ENCODE measurements at regions not wholly inside any gene's neighbourhood (a gene's known extent, or its start where the extent isn't known, plus 50 kb on each side); places are given as distances from the start of the nearest gene placed in this dataset.

DNA sequence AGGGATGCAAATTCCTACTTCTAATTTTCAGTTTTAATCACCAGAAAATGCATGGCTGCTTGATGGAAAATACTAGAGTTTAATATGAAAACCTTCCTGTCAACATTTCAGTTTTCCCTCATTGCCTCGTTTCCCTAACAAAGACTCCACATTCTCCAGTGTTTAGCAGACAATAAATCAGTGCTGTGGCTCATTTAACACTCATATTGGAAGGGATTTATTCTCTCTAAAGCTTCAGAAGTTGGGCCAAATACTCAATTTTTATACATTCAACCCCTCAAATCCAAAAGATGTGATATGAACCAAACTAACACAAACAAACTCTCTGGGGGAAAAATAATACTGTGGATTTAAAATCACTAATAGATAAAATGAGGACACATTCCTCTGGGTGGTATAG is 482.5 kb downstream of the FLRT2 start:
- DNase-seq: no peak

DNA sequence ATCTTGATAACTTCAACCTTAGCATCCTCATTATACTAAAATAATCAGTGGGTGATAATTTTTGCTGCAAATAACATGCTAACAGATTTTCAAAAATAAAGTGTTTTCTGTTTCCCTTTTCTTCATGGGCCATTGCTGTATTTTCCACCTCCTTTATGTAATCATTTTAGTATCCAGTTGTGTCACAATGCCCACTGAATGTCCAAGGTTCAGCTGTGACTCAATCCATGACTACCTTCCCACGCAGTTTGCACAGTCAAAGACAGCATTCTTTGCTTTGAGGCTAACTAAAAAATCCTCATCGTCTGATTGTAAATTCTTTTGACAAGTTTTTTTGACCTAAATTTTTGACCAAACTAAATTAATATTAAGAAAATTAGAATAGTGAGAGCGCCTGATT is 474.1 kb downstream of the FLRT2 start:
- no peak for DNase-seq

DNA sequence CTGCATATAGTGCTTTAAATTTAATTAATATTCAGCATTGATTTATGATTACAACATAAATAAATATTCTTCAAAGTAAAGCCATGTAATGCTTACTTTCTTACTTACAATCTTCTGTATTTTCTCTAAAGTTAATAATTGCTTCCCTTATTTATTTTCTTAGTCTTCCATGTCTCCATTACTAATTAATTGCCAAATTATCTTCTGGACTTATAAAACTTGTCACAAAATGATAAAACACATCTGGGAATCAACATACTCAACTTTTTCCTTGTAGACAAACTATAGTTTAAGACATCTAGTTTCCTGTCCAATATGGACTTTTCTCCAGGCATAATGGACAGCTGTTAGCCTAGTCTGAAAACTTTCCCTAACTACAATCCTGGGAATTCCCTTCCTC is 466.6 kb downstream of the FLRT2 start:
- DNase-seq: no peak

DNA sequence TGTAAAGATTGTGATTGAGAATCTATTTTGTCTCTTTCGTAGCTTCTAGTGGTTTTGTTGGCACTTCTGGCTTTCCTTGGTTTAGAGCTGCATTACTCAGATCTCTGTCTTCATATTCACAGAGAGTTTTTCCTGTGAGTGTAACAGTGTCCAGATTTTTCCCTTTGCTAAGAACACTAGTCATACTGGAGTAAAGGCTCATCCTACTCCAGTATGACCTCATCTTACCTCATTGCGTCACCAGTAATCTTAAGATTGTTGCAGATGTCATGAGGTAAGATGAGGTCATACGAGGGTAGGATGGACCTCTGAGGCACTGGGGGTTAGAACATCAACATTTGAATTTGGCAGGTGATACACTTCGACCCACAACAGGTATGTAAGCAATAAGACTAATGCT is 461.2 kb downstream of the FLRT2 start:
- no peak for DNase-seq

DNA sequence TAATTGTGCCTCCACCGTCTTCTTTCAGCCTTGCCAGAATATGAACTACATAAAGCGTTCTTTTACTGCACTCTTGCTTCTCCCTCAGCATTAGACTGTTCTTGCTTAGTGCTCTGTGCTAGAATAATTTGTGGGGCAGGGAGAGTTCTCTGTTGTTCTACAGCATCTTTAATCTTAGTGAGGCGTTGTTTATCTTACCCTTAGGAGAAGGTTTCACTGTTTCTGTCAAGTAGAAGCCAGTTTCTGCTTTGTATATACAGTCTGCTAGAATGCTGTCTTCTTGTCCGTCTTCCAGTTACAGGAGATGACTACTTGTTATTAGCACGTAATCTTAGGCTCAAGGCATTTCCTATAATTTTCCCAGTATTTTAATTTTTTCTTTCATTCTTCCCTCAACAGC is 458.0 kb downstream of the FLRT2 start:
- no peak for DNase-seq

DNA sequence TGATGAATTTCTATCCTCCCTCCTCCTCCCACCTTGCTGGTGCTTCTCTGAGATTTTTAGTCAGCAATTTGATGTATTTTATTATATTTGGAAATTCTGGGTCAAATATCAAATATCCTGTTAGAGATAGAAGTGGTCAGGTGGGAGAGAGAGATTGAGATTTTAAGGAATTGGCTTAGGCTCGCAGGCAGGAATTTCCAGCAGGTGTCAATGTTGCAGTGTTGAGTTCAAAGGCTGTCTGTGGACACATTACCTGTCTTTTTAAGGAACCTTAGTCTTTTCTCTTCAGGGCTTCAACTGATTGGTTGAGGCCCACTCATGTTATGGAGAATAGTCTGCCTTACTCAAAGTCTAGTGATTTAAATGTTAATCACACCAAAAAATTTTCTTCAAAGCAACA is 457.3 kb downstream of the FLRT2 start:
- DNase-seq: no peak

DNA sequence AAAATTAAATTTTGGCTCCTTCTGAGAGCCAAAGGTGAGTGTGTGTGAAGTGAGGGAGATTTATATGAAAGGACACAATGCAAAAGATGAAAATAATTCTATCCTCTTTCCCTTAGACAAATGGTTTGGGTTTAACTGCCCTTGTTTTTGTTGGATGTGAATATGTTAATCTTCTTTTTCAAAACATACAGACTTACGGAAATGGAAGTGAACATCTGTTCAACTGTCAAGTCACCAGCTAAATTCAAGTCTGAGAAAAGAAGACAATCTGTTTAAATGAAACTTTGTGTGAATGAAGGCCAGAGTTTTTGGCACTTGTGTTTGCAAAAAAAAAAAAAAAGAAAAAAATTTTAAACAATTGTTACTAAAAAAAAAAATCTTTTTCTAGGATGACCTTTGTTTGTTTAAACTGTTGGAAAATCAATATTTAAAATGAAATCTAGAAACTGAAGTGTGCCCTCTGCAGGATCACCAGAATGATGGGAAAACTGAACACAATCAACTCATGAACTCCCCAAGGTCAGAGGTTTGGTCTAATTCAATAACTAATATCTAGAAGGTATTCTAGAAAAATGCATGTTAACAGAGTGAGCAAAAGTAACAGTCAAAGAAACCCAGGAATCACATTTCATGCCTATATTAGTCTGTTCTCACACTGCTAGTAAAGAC is 448.8 kb downstream of the FLRT2 start:
- no peak for DNase-seq

DNA sequence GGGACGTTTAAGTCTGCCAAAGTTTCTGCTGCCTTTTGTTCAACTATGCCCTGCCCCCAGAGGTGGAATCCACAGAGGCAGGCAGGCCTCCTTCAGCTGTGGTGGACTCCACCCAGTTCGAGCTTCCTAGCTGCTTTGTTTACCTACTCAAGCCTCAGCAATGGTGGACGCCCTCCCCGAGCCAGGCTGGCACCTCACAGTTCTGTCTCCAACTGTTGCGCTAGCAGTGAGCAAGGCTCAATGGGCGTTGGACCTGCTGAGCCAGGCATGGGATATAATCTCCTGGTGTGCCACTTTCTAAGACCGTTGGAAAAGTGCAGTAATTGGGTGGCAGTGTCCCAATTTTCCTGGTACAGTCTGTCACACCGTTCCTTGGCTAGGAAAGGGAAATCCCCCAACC is 444.7 kb downstream of the FLRT2 start:
- no peak for DNase-seq

DNA sequence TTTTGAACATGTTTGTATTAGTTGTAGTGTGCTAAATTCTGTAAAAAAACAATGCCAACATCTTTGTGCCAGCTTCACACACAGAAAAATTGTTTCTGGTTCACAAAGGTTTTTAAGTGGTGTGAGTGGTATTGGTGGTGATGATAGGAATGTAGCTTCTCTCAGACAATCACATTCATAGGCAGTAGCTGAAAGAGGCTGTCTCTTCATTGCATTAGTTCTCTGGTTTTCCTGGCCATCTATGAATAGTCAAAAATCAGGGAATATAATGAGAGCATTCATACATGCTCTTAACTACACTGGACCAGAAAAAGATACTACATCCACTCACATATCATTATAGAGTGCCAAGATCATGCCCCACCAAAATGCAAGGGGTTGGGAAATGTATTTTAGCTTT is 433.5 kb downstream of the FLRT2 start:
- no peak for DNase-seq

DNA sequence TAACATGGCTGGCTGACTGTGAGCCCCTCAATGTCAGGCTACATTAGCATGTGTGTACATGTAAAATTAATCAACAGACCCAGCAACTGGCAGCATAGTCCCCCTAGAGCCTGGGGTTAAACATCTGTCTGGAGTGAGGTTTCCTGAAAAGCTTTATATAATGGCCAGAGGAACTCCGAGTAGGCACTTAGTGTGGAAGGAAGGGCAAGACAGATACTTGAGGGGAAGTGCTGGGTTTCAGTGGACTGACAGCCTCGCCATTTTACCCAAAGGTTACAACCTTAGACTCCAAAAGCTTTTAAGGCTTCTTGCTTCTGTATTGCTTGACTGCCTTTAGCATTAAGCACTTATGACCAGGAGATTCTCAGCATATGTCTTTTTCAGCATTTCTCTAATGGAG is 430.8 kb downstream of the FLRT2 start:
- no peak for DNase-seq

DNA sequence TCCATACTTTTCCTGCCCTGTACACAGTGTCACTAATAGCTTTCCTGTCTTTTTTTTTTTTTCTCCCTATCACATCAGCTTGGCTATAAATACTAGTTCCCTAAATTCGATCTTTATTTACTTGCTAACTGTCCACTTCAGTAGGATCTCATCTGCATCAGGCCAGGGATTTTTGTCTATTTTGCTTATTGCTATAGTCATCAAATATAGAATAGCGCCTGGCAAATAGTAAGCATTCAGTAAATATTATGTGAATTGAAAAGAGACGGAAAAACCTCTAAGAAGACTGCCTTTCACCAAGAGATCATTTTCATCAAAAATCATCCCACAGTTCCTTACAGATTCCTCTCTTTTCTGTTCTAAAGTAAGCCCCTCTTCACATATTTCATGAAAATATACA is 429.1 kb downstream of the FLRT2 start:
- no peak for DNase-seq

DNA sequence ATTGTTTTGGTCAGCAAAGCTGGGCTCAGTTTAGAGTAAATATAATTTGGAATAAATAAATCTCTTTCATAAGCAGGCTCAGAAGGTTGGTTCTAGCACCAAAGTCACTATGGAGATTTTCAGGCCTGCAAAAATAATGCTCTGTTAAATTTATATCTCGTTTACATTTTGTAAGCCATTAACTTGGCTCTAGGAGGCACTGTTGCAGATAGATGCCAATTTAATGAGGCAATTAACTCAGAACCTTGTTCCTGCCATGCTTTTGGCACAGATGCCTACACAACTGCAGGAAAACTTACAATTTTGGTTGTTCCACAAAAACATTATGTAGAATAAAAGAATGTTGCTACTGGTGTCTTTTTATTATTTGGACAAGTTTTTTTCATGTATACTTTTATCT is 428.1 kb downstream of the FLRT2 start:
- DNase-seq: no peak

DNA sequence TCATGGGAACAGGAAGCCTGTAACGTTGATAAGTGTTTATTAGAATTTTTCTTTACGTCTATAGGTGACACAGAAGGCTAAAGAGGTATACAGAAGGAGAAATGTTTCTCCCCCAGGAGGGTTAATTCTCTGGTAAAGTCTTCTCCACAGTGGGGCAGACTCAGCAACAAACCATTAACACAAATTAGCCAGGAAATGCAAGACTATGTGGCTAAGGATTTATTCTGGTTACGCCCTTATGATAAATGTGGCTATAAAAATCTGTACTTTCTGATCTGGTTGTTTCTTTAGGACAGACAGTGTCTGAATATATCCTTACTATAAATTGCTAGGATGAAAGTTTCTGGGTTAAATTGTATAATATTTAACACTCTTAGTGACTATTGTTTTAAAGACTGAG is 423.3 kb downstream of the FLRT2 start:
- no peak for DNase-seq

DNA sequence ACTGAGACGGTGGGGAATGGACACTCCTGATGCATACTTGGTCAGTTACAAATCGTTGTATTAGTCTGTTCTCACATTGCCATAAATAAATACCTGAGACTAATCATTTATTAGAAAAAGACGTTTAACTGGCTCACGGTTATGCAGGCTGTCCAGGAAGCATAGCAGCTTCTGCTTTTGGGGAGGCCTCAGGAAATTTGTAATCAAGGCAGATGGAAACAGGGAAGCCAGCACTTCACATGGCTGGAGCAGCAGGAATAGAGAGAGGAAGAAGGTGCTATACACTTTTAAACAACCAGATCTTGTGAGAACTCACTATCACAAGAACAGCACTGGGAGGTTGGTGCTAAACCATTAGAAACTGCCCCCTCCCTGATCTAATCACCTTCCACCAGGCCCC is 418.2 kb downstream of the FLRT2 start:
- DNase-seq: no peak

DNA sequence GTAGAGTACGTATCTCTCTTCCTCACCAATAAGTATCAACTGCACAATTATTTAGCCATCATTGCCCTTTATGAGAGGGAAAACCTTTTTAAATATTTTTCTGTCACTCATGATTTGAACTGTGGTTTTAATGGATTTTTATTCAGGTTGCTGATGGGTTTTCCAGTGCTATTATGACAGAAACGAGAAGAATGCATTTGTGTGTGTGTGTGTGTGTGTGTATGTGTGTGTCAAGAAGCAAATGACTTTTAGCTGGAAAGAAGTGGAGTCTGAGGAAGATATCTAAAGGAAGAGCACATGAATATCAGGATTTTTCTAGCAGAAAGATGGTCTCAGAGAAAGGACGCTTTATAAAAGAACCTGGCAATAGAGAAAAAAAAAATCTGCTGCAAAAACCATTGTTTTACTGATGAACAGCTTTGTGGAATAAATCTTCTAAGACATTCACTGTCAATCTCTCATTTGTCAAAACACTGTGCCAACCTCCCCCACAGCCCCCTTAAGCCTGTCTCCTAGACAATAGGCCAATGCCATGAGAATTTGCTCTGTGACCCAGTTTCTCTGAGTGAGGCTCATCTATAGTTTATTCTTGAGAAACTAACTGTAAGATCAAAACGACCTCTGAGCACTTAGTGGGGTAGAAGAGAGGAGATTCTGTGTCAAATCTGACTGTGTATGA is 417.7 kb downstream of the FLRT2 start:
- no peak for DNase-seq

DNA sequence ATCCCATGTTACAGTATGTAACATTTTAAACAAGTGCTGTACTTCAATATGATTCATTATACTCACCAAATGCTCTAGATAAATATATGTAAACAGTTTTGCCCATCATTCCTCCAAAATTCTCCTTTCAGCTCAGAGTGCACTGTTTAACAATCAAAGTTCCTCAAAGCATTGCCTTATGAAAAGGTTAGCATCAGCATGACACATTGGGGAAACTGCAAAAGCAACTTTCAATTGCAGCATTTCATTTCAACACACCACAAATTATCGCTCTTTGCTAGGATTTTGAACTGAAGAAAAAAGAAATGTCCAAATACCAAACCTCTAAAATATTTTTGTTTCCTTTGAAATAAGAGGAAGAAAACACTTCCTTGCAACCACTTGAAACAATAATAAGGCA is 413.2 kb downstream of the FLRT2 start:
- no peak for DNase-seq

DNA sequence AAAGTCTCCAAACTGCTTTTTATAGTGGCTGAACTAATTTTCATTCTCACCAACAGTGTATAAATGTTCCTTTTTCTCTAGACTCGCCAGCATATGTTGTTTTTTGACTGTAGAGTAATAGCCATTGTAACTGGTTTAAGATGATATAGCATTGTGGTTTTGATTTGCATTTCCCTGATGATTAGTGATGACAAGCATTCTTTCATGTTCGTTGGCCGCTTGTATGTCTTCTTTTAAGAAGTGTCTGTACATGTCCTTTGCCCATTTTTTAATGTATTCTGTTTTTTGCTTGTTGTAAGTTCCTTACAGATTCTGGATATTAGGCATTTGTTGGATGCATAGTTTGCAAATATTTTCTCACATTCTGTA is 404.9 kb downstream of the FLRT2 start:
- no peak for DNase-seq

DNA sequence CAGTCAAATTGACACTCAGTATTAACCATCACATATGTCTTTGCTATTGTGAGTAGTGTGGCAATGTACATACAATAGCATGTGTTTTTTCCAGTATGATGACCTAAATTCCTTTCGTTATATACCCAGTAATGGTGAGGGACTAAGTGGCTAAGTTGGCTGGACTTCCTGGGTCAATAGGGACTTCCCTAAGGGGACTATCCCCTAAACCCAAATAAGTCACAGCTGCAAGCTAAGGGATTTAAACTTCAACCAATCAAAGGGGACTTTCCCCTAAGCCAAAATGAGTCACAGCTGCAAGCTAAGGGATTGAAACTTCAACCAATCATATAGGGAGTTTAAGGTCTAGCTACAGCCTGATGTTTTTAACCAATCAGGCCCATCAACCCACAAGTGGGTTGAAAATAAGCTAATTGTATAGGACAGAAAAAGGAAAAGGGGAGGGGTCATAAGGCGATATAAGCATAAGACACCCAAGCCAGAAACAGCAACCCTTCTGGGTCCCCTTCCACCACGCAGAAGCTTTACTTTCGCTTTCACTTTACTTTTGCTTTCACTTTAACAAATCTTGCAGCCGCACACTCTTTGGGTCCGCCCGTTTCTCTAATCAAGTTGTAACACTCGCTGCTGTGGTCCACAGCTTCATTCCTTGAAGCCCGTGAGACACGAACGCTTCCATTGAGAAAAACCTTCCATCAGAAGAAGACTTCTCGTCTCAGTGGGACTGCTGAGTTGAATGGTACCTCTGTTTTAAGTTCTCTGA is 404.4 kb downstream of the FLRT2 start:
- no peak for DNase-seq

DNA sequence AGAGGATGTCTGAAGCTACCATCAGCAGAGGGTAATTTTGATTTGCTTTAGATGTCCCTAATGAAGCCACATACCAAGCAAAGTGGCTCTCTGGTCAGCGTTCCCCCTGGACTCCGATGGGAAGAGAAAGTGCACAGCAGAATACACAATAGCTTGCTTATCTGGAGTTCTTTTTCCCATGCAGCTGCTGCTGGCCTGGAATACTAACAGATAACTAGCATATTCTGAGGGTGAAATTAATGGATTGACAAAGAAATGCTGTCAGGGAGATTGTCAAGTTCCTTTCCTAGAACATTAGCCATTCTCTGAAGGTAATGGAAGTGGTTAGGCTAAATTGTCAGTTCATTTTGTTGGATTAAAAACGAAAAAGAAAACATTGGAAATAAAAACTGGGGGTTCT is 391.3 kb downstream of the FLRT2 start:
- no peak for DNase-seq

DNA sequence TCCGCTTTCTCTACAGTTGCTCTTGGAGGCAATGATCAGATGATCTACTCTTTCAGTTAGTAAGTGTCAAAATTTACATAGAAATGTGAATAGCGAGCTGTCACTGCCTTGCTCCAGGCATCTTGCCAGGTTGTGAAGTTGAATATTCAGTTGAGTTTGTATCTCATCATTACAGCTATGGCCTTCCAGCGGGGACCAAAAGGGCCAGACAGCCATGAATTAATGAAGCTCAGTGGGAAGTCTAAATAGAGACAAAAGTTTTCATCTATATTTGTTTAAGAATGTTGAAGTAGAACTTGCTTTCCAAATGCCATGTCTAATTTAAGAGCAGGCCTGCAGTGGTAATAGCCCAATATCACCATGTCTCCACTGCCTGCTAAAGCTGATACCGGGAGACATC is 387.8 kb downstream of the FLRT2 start:
- no peak for DNase-seq

DNA sequence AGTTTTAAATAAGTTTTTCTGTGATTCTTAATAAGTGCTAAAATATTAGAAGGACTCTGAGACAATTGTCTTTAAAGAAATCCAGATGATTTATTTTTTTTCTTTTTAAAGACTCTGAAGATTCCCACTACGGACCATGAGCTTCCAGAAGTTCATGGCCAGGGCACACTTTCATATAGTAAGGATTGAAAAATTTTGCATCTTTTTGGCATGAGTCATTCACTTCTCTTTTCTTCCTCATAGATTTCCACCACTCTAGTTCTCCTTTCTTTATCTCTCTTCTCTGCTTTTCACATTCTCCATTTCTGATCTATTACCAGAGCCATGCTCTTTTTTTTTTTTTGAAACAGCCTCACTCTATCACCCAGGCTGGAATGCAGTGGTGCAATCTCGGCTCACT is 385.8 kb downstream of the FLRT2 start:
- DNase-seq: no peak

DNA sequence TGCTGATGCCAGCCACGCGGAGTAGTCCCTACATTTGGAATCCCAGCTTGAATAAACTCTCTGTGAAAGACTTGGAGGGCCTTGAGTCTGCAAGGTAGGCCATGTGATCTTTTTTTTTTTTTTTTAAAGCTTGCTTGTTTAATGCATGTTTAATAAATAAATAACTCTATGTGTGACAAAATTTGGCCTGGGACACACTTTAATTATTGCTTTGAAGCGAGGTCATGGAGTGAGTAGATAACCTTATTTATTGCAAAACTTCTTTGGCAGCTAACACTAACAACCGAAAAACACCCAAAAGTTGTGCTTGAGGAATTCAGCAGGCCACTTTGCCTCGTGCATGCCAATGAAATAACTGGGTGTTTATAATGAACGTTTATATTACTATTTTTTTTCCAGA is 382.2 kb downstream of the FLRT2 start:
- DNase-seq: no peak

DNA sequence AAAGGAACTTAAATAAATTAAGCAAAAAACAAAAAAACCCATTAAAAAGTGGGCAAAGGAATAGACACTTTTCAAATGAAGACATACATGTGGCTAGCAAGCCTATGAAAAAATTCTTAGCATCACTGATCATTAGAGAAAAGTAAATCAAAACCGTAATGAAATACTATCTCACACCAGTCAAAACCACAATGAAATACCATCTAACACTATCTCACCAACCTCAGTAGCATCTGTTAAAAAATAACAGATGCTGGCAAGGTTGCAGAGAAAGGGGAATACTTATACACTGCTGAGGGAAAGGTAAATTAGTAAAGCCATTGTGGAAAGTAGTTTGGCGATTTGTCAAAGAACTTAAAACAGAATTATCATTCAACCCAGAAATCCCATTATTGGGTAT is 381.1 kb downstream of the FLRT2 start:
- no peak for DNase-seq

DNA sequence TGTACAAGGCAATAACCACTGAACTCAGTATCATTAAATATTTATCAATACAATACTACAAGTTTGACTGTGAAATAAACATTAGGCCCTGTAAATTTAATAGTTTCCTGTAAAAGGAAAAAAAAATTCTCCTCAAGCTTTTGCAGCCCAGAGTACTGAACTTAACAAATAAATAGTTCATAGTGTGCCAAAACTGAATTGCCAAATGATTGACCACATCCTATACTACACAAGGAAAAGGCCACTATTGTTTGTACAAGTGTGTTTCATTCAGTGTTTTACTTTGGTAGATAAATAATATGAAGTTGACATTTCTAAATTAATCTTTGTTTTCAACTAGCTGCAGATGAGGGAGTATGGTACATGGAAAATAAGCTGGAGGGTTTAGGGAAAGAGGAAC is 379.6 kb downstream of the FLRT2 start:
- DNase-seq: no peak

DNA sequence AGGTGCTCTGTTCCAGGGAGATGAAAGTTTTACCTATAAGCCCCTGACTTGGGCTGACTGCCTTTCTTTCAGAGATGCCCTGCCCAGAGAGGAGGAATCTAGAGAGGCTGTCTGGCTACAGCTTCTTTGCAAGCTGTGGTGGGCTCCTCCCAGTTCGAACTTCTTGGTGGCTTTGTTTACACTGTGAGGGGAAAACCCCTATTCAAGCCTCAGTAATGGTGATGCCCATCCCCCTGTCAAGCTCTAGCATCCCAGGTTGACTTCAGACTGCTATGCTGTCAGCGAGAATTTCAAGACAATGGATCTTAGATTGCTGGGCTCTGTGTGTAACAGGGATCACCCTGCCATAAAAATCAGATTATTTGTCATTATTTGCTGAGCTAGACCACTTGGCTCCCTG is 377.6 kb downstream of the FLRT2 start:
- DNase-seq: no peak

Data from 8988T (cell line).